ENCODE measurements at regions not wholly inside any gene's neighbourhood (a gene's known extent, or its start where the extent isn't known, plus 50 kb on each side); places are given as distances from the start of the nearest gene placed in this dataset.

GRCh38 chr4:180946188-180946587, 1297.0 kb upstream of the TENM3 start:
- TF ChIP-seq RERE (CRISPR knock-in tag; IDR thresholded peaks at IDR 0.05; ENCODE audit: low read depth): no peak
- no peak for TF ChIP-seq POLR2AphosphoS5 (IDR thresholded peaks at IDR 0.05; ENCODE audit: low read depth, low read length)
- TF ChIP-seq ATF6 (CRISPR knock-in tag; conservative IDR thresholded peaks at IDR 0.05): no peak
- TF ChIP-seq TARDBP (CRISPR knock-in tag; IDR thresholded peaks at IDR 0.05): no peak
- TF ChIP-seq HOXA7 (CRISPR knock-in tag; IDR thresholded peaks at IDR 0.05): no peak
- TF ChIP-seq CTCF (CRISPR knock-in tag; IDR thresholded peaks at IDR 0.05): no peak
- TF ChIP-seq ETV6 (CRISPR knock-in tag; conservative IDR thresholded peaks at IDR 0.05): no peak
- TF ChIP-seq REPIN1 (CRISPR knock-in tag; IDR thresholded peaks at IDR 0.05; ENCODE audit: borderline replicate concordance, low read depth): no peak
- TF ChIP-seq ASH2L (IDR thresholded peaks at IDR 0.05; ENCODE audit: insufficient read length, low read depth, low read length): no peak

All from HepG2 (cell line).